Parathyroid adenoma (tissue), 2 donors: ENCODE measurements at regions not wholly inside any gene's neighbourhood (a gene's known extent, or its start where the extent isn't known, plus 50 kb on each side); places are given as distances from the start of the nearest gene placed in this dataset.

ENCODE experiments used
- H2AFZ ChIP-seq: fragments of 300-600 bp; sonication (generic); one replicate; pipeline ENCODE4 v1.7.0; 2017; ENCODE audit warnings: antibody characterized with exemption, mild to moderate bottlenecking
- H3K27ac ChIP-seq: fragments of 300-600 bp; sonication (generic); one replicate; pipeline ENCODE4 v1.7.0; 2017
- H3K27me3 ChIP-seq: fragments of 300-600 bp; sonication (generic); one replicate; pipeline ENCODE4 v1.7.0; 2017; ENCODE audit warnings: low read length; ENCODE audit not compliant: control insufficient read depth, insufficient read depth
- H3K36me3 ChIP-seq: fragments of 300-600 bp; sonication (generic); one replicate; pipeline ENCODE4 v1.7.0; 2017; ENCODE audit warnings: low read length; ENCODE audit not compliant: control insufficient read depth, insufficient read depth
- H3K4me1 ChIP-seq: fragments of 300-600 bp; sonication (generic); one replicate; pipeline ENCODE4 v1.7.0; 2017; ENCODE audit warnings: control low read depth
- H3K4me2 ChIP-seq: fragments of 300-600 bp; sonication (generic); one replicate; pipeline ENCODE4 v1.7.0; 2017; ENCODE audit warnings: low read length
- H3K4me3 ChIP-seq: fragments of 300-600 bp; sonication (generic); one replicate; pipeline ENCODE4 v1.7.0; 2017; ENCODE audit warnings: low read depth, low read length
- H3K79me2 ChIP-seq: fragments of 300-600 bp; sonication (generic); one replicate; pipeline ENCODE4 v1.7.0; 2017; ENCODE audit warnings: control low read depth
- H3K9ac ChIP-seq: fragments of 300-600 bp; sonication (generic); one replicate; pipeline ENCODE4 v1.7.0; 2017; ENCODE audit warnings: mild to moderate bottlenecking
- H3K9me3 ChIP-seq: fragments of 300-600 bp; sonication (generic); one replicate; pipeline ENCODE4 v1.7.0; 2017; ENCODE audit warnings: low read length; ENCODE audit not compliant: control insufficient read depth
- CTCF ChIP-seq: fragments of 300-600 bp; sonication (generic); IDR thresholded peaks from one replicate; pipeline ENCODE4 v1.7.0; 2017; ENCODE audit warnings: antibody characterized with exemption, mild to moderate bottlenecking
- donor health status: primary hyperparathyroidism.

GRCh38 chr9:118650417-118650816 lies 718.8 kb downstream of the BRINP1 start:
- no peak overlapping the region for H3K4me2 ChIP-seq
- H3K4me3 ChIP-seq, result no peak overlapping the region
- no peaks in the 10 kb centered on the region for H3K9me3 ChIP-seq
- no peaks in the 10 kb centered on the region for H3K27me3 ChIP-seq
- H3K36me3 ChIP-seq, result no peaks in the 10 kb centered on the region
- H2AFZ ChIP-seq, result no peak overlapping the region
- no peaks in the 10 kb centered on the region for H3K79me2 ChIP-seq
- TF ChIP-seq CTCF, result no peak
- H3K27ac ChIP-seq, result no peak overlapping the region
- no peaks in the 10 kb centered on the region for H3K4me1 ChIP-seq
- no peak overlapping the region for H3K9ac ChIP-seq

GRCh38 chr9:118651511-118651910 lies 717.7 kb downstream of the BRINP1 start:
- no peaks in the 10 kb centered on the region for H3K79me2 ChIP-seq
- TF ChIP-seq CTCF, result no peak
- H3K27ac ChIP-seq, result no peak overlapping the region
- H3K9me3 ChIP-seq, result no peaks in the 10 kb centered on the region
- H3K36me3 ChIP-seq, result no peaks in the 10 kb centered on the region
- no peaks in the 10 kb centered on the region for H3K4me1 ChIP-seq
- H3K9ac ChIP-seq, result no peak overlapping the region
- no peak overlapping the region for H3K4me3 ChIP-seq
- no peak overlapping the region for H2AFZ ChIP-seq
- H3K27me3 ChIP-seq, result no peaks in the 10 kb centered on the region
- H3K4me2 ChIP-seq, result no peak overlapping the region

GRCh38 chr9:118652258-118652657 lies 717.0 kb downstream of the BRINP1 start:
- no peaks in the 10 kb centered on the region for H3K27me3 ChIP-seq
- H3K4me2 ChIP-seq, result no peak overlapping the region
- H3K27ac ChIP-seq, result no peak overlapping the region
- no peaks in the 10 kb centered on the region for H3K36me3 ChIP-seq
- TF ChIP-seq CTCF, result no peak
- no peak overlapping the region for H3K9ac ChIP-seq
- no peaks in the 10 kb centered on the region for H3K79me2 ChIP-seq
- no peak overlapping the region for H2AFZ ChIP-seq
- no peaks in the 10 kb centered on the region for H3K9me3 ChIP-seq
- no peaks in the 10 kb centered on the region for H3K4me1 ChIP-seq
- no peak overlapping the region for H3K4me3 ChIP-seq

DNA sequence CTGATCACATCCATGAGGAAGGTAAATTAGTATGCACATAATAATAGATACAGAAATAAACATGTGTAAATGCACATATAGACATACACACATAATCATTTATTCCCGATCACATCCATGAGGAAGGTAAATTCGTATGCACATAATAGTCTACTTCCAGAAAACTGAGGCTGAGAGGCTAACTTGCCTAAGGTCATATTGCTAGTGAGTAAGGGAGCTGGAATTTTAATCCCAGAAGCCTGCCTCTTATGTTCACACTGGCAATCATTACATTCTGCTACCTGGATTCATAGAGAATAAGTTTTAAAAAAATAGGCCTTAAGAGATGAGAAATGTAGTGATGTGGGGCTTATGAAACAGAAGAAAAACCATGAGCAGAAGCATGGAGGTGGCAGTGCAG lies 716.3 kb downstream of the BRINP1 start:
- no peak overlapping the region for H2AFZ ChIP-seq
- H3K4me3 ChIP-seq, result no peak overlapping the region
- no peak overlapping the region for H3K27ac ChIP-seq
- H3K27me3 ChIP-seq, result no peaks in the 10 kb centered on the region
- H3K79me2 ChIP-seq, result no peaks in the 10 kb centered on the region
- H3K9ac ChIP-seq, result no peak overlapping the region
- no peak overlapping the region for H3K4me2 ChIP-seq
- TF ChIP-seq CTCF, result no peak
- no peaks in the 10 kb centered on the region for H3K9me3 ChIP-seq
- H3K4me1 ChIP-seq, result no peaks in the 10 kb centered on the region
- no peaks in the 10 kb centered on the region for H3K36me3 ChIP-seq

DNA sequence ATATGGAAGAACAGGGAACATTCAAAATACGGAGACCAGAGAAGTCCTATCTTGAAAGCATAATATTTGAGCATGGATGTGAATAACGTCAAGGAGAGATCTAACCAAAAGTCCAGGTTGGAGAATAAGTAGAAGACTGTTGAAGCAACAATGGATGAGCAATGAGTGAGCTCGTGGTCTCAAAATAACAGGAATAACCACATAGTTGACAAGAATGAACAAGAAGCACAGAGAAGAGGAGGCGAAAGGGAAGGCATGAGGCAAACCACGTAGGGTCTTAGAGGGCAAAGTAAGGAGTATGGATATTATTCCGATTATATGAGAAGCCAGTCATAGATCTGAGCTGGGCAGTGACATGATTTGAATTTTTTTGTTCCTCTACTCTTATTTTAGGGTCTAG lies 710.2 kb downstream of the BRINP1 start:
- no peaks in the 10 kb centered on the region for H3K27me3 ChIP-seq
- no peaks in the 10 kb centered on the region for H3K36me3 ChIP-seq
- H3K4me3 ChIP-seq, result no peak overlapping the region
- H3K79me2 ChIP-seq, result no peaks in the 10 kb centered on the region
- H2AFZ ChIP-seq, result no peak overlapping the region
- H3K4me2 ChIP-seq, result no peak overlapping the region
- H3K27ac ChIP-seq, result no peak overlapping the region
- no peak overlapping the region for H3K9ac ChIP-seq
- no peaks in the 10 kb centered on the region for H3K9me3 ChIP-seq
- H3K4me1 ChIP-seq, result no peaks in the 10 kb centered on the region
- TF ChIP-seq CTCF, result no peak
